ENCODE measurements at regions not wholly inside any gene's neighbourhood (a gene's known extent, or its start where the extent isn't known, plus 50 kb on each side); places are given as distances from the start of the nearest gene placed in this dataset.

- in situ Hi-C loops (cut with MboI; ENCODE audit: low sequenced_read_pairs), result no loop called here
Measured at GRCh38 chr9:126151031-126151685, 175.5 kb upstream of the MVB12B start.

- in situ Hi-C loops (cut with MboI; ENCODE audit: low sequenced_read_pairs), result no loop called here
Measured at GRCh38 chr9:126151686-126152134, 174.9 kb upstream of the MVB12B start.

GRCh38 chr9:126152622-126153362 is 173.8 kb upstream of the MVB12B start:
- in situ Hi-C loops (cut with MboI; ENCODE audit: low sequenced_read_pairs), result no loop called here

- in situ Hi-C loops (cut with MboI; ENCODE audit: low sequenced_read_pairs), result no loop called here
Measured at GRCh38 chr9:126153382-126153781, 173.2 kb upstream of the MVB12B start.

GRCh38 chr9:126154182-126154827 is 172.3 kb upstream of the MVB12B start:
- in situ Hi-C loops (cut with MboI; ENCODE audit: low sequenced_read_pairs), result no loop called here

- in situ Hi-C loops (cut with MboI; ENCODE audit: low sequenced_read_pairs), result no loop called here
Measured at GRCh38 chr9:126154869-126155268, 171.8 kb upstream of the MVB12B start.

GRCh38 chr9:126155756-126156664 is 170.6 kb upstream of the MVB12B start:
- in situ Hi-C loops (cut with MboI; ENCODE audit: low sequenced_read_pairs), result no loop called here

- in situ Hi-C loops (cut with MboI; ENCODE audit: low sequenced_read_pairs), result no loop called here
Measured at GRCh38 chr9:126156898-126157297, 169.7 kb upstream of the MVB12B start.

GRCh38 chr9:126157423-126157822 is 169.2 kb upstream of the MVB12B start:
- in situ Hi-C loops (cut with MboI; ENCODE audit: low sequenced_read_pairs), result no loop called here

- in situ Hi-C loops (cut with MboI; ENCODE audit: low sequenced_read_pairs), result no loop called here
Measured at GRCh38 chr9:126157826-126158587, 168.6 kb upstream of the MVB12B start.

GRCh38 chr9:126158588-126159429 is 167.8 kb upstream of the MVB12B start:
- in situ Hi-C loops (cut with MboI; ENCODE audit: low sequenced_read_pairs), result no loop called here

GRCh38 chr9:126159430-126160060 is 167.1 kb upstream of the MVB12B start:
- in situ Hi-C loops (cut with MboI; ENCODE audit: low sequenced_read_pairs), result no loop called here

- in situ Hi-C loops (cut with MboI; ENCODE audit: low sequenced_read_pairs), result no loop called here
Measured at GRCh38 chr9:126160067-126160853, 166.4 kb upstream of the MVB12B start.

- in situ Hi-C loops (cut with MboI; ENCODE audit: low sequenced_read_pairs), result no loop called here
Measured at GRCh38 chr9:126160854-126161329, 165.7 kb upstream of the MVB12B start.

- in situ Hi-C loops (cut with MboI; ENCODE audit: low sequenced_read_pairs), result no loop called here
Measured at GRCh38 chr9:126162611-126163381, 163.8 kb upstream of the MVB12B start.

- in situ Hi-C loops (cut with MboI; ENCODE audit: low sequenced_read_pairs), result no loop called here
Measured at GRCh38 chr9:126164796-126165525, 161.7 kb upstream of the MVB12B start.

Measured in HL-60/S4 treated with phorbol 12-myristate 13-acetate at 8.2 ng/mL for 4 days and 3 days (cell line).